CD4-positive, alpha-beta T cell treated with Interleukin-1 beta for 1 hour (primary cell): ENCODE measurements at regions not wholly inside any gene's neighbourhood (a gene's known extent, or its start where the extent isn't known, plus 50 kb on each side); places are given as distances from the start of the nearest gene placed in this dataset.
"Not testable (repeated sequence)": the region's sequence is repeated elsewhere in the genome, so short reads cannot be mapped to it uniquely, and the experiment has no call there.

Experiments
- DNase-seq, 2 donors: peaks; one replicate each; pipeline ENCODE4 v3.0.0-alpha.2; 2020 to 2022

- not testable (repeated sequence) for DNase-seq
Observed at GRCh38 chr6:169973588-169974467, 222.4 kb downstream of the ERMARD start.

GRCh38 chr6:169972736-169973135, 221.3 kb downstream of the ERMARD start:
- no peak for DNase-seq

GRCh38 chr6:169972101-169972651, 220.8 kb downstream of the ERMARD start:
- no peak for DNase-seq

GRCh38 chr6:169971081-169971861, 219.8 kb downstream of the ERMARD start:
- DNase-seq = no peak

GRCh38 chr6:169970306-169970988, 219.0 kb downstream of the ERMARD start:
- DNase-seq = no peak

GRCh38 chr6:169969372-169970099, 218.1 kb downstream of the ERMARD start:
- DNase-seq = no peak

- no peak for DNase-seq
Observed at GRCh38 chr6:169968541-169969270, 217.3 kb downstream of the ERMARD start.

- no peak for DNase-seq
Observed at GRCh38 chr6:169967687-169968086, 216.3 kb downstream of the ERMARD start.

GRCh38 chr6:169966312-169967181, 215.1 kb downstream of the ERMARD start:
- no peak for DNase-seq

GRCh38 chr6:169965657-169966311, 214.4 kb downstream of the ERMARD start:
- DNase-seq = no peak

- DNase-seq = no peak
Observed at GRCh38 chr6:169965239-169965638, 213.8 kb downstream of the ERMARD start.

GRCh38 chr6:169964486-169965180, 213.2 kb downstream of the ERMARD start:
- no peak for DNase-seq

- DNase-seq = no peak
Observed at GRCh38 chr6:169963581-169964297, 212.3 kb downstream of the ERMARD start.

GRCh38 chr6:169962604-169963469, 211.4 kb downstream of the ERMARD start:
- no peak for DNase-seq

GRCh38 chr6:169961772-169962561, 210.5 kb downstream of the ERMARD start:
- DNase-seq = peak in 1 of 2 donors; percentile 19

- DNase-seq = no peak
Observed at GRCh38 chr6:169960886-169961611, 209.6 kb downstream of the ERMARD start.
